Ovary (tissue), 1 donor: ENCODE measurements at regions not wholly inside any gene's neighbourhood (a gene's known extent, or its start where the extent isn't known, plus 50 kb on each side); places are given as distances from the start of the nearest gene placed in this dataset.

Experiments
- EP300 ChIP-seq: sonication (generic); formaldehyde crosslinking; IDR thresholded peaks from one replicate; pipeline ENCODE4 v1.6.1; 2017; ENCODE audit warnings: antibody characterized with exemption
- POLR2A ChIP-seq: fragments of 450-650 bp; IDR thresholded peaks from one replicate; pipeline ENCODE4 v1.6.1; 2017; ENCODE audit warnings: antibody characterized with exemption, mild to moderate bottlenecking, moderate library complexity

DNA sequence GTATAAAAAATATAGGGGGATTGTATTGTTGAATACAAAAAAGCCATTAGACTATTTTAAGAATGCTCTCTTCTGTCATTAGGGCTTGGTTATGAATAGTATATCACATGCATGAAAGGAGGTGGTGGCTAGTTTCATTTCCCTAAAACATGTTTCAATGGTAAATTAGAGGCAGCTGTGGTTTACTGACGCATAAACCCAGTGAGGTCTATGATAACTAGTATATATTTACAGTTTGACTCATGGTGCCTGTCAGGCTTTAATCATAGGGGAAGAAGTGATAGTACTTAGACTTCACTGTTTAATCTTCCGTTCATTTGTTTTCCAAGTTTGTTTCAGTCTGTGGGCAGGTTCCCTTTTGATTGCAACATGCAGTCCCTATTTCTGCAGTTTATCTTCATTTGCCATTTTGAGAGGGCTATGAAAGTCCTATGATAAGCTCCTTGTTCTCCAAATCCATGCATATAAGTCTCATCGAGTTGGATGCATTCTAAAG, 55.1 kb upstream of the MAP4K3 start:
- TF ChIP-seq EP300 (no peak), POLR2A (no peak)
